Duodenal mucosa (tissue), 2 donors: ENCODE measurements at regions not wholly inside any gene's neighbourhood (a gene's known extent, or its start where the extent isn't known, plus 50 kb on each side); places are given as distances from the start of the nearest gene placed in this dataset.

Experiments
- H3K27ac ChIP-seq: one replicate; pipeline ENCODE4 v1.7.0; 2013; ENCODE audit warnings: low read depth, low read length
- H3K27me3 ChIP-seq, 2 donors: one replicate each; pipeline ENCODE4 v1.7.0; 2013; ENCODE audit warnings: low read length in 2 of 2, control low read depth in 1 of 2; ENCODE audit not compliant: insufficient read depth in 2 of 2, control insufficient read depth in 1 of 2
- H3K36me3 ChIP-seq, 2 donors: one replicate each; pipeline ENCODE4 v1.7.0; 2013; ENCODE audit warnings: low read length in 2 of 2, control low read depth in 1 of 2; ENCODE audit not compliant: insufficient read depth in 2 of 2, control insufficient read depth in 1 of 2
- H3K4me1 ChIP-seq, 2 donors: one replicate each; pipeline ENCODE4 v1.7.0; 2013; ENCODE audit warnings: low read length in 2 of 2, control low read depth in 1 of 2; ENCODE audit not compliant: insufficient read depth in 2 of 2, control insufficient read depth in 1 of 2
- H3K4me3 ChIP-seq, 2 donors: one replicate each; pipeline ENCODE4 v1.7.0; 2013; ENCODE audit warnings: low read length in 2 of 2, low read depth in 1 of 2
- H3K9ac ChIP-seq, 2 donors: one replicate each; pipeline ENCODE4 v1.7.0; 2013; ENCODE audit warnings: low read length in 2 of 2, low read depth in 1 of 2
- H3K9me3 ChIP-seq, 2 donors: one replicate each; pipeline ENCODE4 v1.7.0; 2013; ENCODE audit warnings: low read length in 2 of 2, control low read depth in 1 of 2; ENCODE audit not compliant: control insufficient read depth in 1 of 2

GRCh38 chr10:113379091-113379490 is 173.8 kb upstream of the HABP2 start:
- H3K36me3 ChIP-seq, result no peaks in the 10 kb centered on the region
- H3K27ac ChIP-seq, result no peak overlapping the region
- peaks cover 0 to 5% of the 10 kb centered on the region in 2 donors for H3K27me3 ChIP-seq
- peaks cover 0 to 4% of the 10 kb centered on the region in 2 donors for H3K4me1 ChIP-seq
- H3K9me3 ChIP-seq, result no peaks in the 10 kb centered on the region
- H3K4me3 ChIP-seq, result no peak overlapping the region
- H3K9ac ChIP-seq, result no peak overlapping the region

GRCh38 chr10:113381416-113381815 is 171.4 kb upstream of the HABP2 start:
- H3K27ac ChIP-seq, result no peak overlapping the region

GRCh38 chr10:113381981-113382509 is 170.8 kb upstream of the HABP2 start:
- H3K9me3 ChIP-seq, result no peaks in the 10 kb centered on the region
- peaks cover 0 to 5% of the 10 kb centered on the region in 2 donors for H3K27me3 ChIP-seq
- no peaks in the 10 kb centered on the region for H3K36me3 ChIP-seq
- no peak overlapping the region for H3K9ac ChIP-seq
- H3K4me1 ChIP-seq, result peaks cover 3 to 9% of the 10 kb centered on the region in 2 donors
- no peak overlapping the region for H3K27ac ChIP-seq
- peak overlapping the region in 1 of 2 donors; percentile 32 for H3K4me3 ChIP-seq

More at GRCh38 chr10:113381416-113381815, 171.4 kb upstream of the HABP2 start:
- Histone ChIP-seq H3K9ac (no peak overlapping the region), H3K9me3 (no peaks in the 10 kb centered on the region), H3K4me3 (no peak overlapping the region), H3K36me3 (no peaks in the 10 kb centered on the region), H3K27me3 (peaks cover 0 to 5% of the 10 kb centered on the region in 2 donors), H3K4me1 (peaks cover 3 to 9% of the 10 kb centered on the region in 2 donors)

GRCh38 chr10:113382691-113383090 is 170.2 kb upstream of the HABP2 start:
- H3K27me3 ChIP-seq, result peaks cover 0 to 5% of the 10 kb centered on the region in 2 donors
- peaks cover 3 to 9% of the 10 kb centered on the region in 2 donors for H3K4me1 ChIP-seq
- H3K36me3 ChIP-seq, result no peaks in the 10 kb centered on the region
- H3K9ac ChIP-seq, result no peak overlapping the region
- no peak overlapping the region for H3K27ac ChIP-seq
- H3K9me3 ChIP-seq, result no peaks in the 10 kb centered on the region
- H3K4me3 ChIP-seq, result no peak overlapping the region

- Histone ChIP-seq H3K4me1 (peaks cover 3 to 9% of the 10 kb centered on the region in 2 donors), H3K36me3 (no peaks in the 10 kb centered on the region), H3K27ac (no peak overlapping the region), H3K4me3 (no peak overlapping the region), H3K27me3 (peaks cover 0 to 5% of the 10 kb centered on the region in 2 donors), H3K9ac (no peak overlapping the region), H3K9me3 (no peaks in the 10 kb centered on the region)
Observed at GRCh38 chr10:113384181-113384580, 168.7 kb upstream of the HABP2 start.

- H3K27ac ChIP-seq, result no peak overlapping the region
Observed at GRCh38 chr10:113385021-113385999, 167.5 kb upstream of the HABP2 start.

GRCh38 chr10:113386005-113386404 is 166.8 kb upstream of the HABP2 start:
- no peaks in the 10 kb centered on the region for H3K36me3 ChIP-seq
- no peak overlapping the region for H3K9ac ChIP-seq
- no peaks in the 10 kb centered on the region for H3K9me3 ChIP-seq
- H3K27me3 ChIP-seq, result no peaks in the 10 kb centered on the region
- no peak overlapping the region for H3K4me3 ChIP-seq
- H3K4me1 ChIP-seq, result peaks cover 3 to 9% of the 10 kb centered on the region in 2 donors
- no peak overlapping the region for H3K27ac ChIP-seq

More at GRCh38 chr10:113385021-113385999, 167.5 kb upstream of the HABP2 start:
- H3K4me3 ChIP-seq, result no peak overlapping the region
- H3K9me3 ChIP-seq, result no peaks in the 10 kb centered on the region
- H3K36me3 ChIP-seq, result no peaks in the 10 kb centered on the region
- H3K27me3 ChIP-seq, result no peaks in the 10 kb centered on the region
- no peak overlapping the region for H3K9ac ChIP-seq
- peaks cover 3 to 9% of the 10 kb centered on the region in 2 donors for H3K4me1 ChIP-seq

- H3K27ac ChIP-seq, result no peak overlapping the region
- no peak overlapping the region for H3K4me3 ChIP-seq
Observed at GRCh38 chr10:113389969-113390368, 162.9 kb upstream of the HABP2 start.

GRCh38 chr10:113390896-113391295 is 162.0 kb upstream of the HABP2 start:
- Histone ChIP-seq H3K27me3 (no peaks in the 10 kb centered on the region), H3K36me3 (no peaks in the 10 kb centered on the region), H3K9me3 (no peaks in the 10 kb centered on the region), H3K27ac (no peak overlapping the region), H3K4me1 (no peaks in the 10 kb centered on the region), H3K4me3 (no peak overlapping the region), H3K9ac (no peak overlapping the region)

More at GRCh38 chr10:113389969-113390368, 162.9 kb upstream of the HABP2 start:
- Histone ChIP-seq H3K4me1 (peaks cover 3 to 4% of the 10 kb centered on the region in 2 donors), H3K9ac (no peak overlapping the region), H3K9me3 (no peaks in the 10 kb centered on the region), H3K27me3 (no peaks in the 10 kb centered on the region), H3K36me3 (no peaks in the 10 kb centered on the region)

GRCh38 chr10:113397047-113397446 is 155.8 kb upstream of the HABP2 start:
- H3K27ac ChIP-seq, result no peak overlapping the region
- no peak overlapping the region for H3K9ac ChIP-seq
- H3K9me3 ChIP-seq, result no peaks in the 10 kb centered on the region
- peaks cover 0 to 8% of the 10 kb centered on the region in 2 donors for H3K4me1 ChIP-seq
- no peaks in the 10 kb centered on the region for H3K36me3 ChIP-seq
- H3K4me3 ChIP-seq, result no peak overlapping the region
- no peaks in the 10 kb centered on the region for H3K27me3 ChIP-seq
